Liver (tissue), 8 donors: ENCODE measurements at regions not wholly inside any gene's neighbourhood (a gene's known extent, or its start where the extent isn't known, plus 50 kb on each side); places are given as distances from the start of the nearest gene placed in this dataset.
"Not testable (repeated sequence)": the region's sequence is repeated elsewhere in the genome, so short reads cannot be mapped to it uniquely, and the experiment has no call there.

Experiments
- DNase-seq: peaks from one replicate; pipeline ENCODE4 v3.0.0-alpha.2; 2017; ENCODE audit warnings: low spot score
- H3K27ac ChIP-seq, 2 donors: one replicate each; pipeline ENCODE4 v1.7.0; 2013; ENCODE audit warnings: inconsistent platforms in 2 of 2, low read length in 2 of 2, control low read depth in 1 of 2, low read depth in 1 of 2, mild to moderate bottlenecking in 1 of 2
- H3K27me3 ChIP-seq, 4 donors: one replicate each; pipeline versions ENCODE4 v1.6.1 to v1.7.0; 2013; ENCODE audit warnings: low read length in 3 of 4, inconsistent platforms in 1 of 4, mild to moderate bottlenecking in 1 of 4, moderate library complexity in 1 of 4; ENCODE audit not compliant: control insufficient read depth in 4 of 4, insufficient read depth in 4 of 4
- H3K36me3 ChIP-seq, 4 donors: one replicate each; pipeline versions ENCODE4 v1.6.1 to v1.7.0; 2013; ENCODE audit warnings: low read length in 3 of 4, mild to moderate bottlenecking in 3 of 4, low read depth in 1 of 4, moderate library complexity in 1 of 4; ENCODE audit not compliant: control insufficient read depth in 4 of 4, insufficient read depth in 3 of 4
- H3K4me1 ChIP-seq, 4 donors: one replicate each; pipeline versions ENCODE4 v1.6.1 to v1.7.0; 2013; ENCODE audit warnings: low read length in 3 of 4, mild to moderate bottlenecking in 3 of 4, moderate library complexity in 1 of 4; ENCODE audit not compliant: control insufficient read depth in 4 of 4, insufficient read depth in 4 of 4
- H3K4me3 ChIP-seq, 3 donors: one replicate each; pipeline versions ENCODE4 v1.6.1 to v1.7.0; 2013; ENCODE audit warnings: low read length in 3 of 3, control low read depth in 1 of 3, low read depth in 1 of 3, mild to moderate bottlenecking in 1 of 3
- H3K9ac ChIP-seq, 2 donors: one replicate each; pipeline ENCODE4 v1.7.0; 2013; ENCODE audit warnings: low read length in 2 of 2, mild to moderate bottlenecking in 2 of 2, moderate library complexity in 2 of 2, control low read depth in 1 of 2, low read depth in 1 of 2
- H3K9me3 ChIP-seq, 4 donors: one replicate each; pipeline versions ENCODE4 v1.6.1 to v1.7.0; 2013; ENCODE audit warnings: low read length in 3 of 4; ENCODE audit not compliant: control insufficient read depth in 4 of 4
- ATF3 ChIP-seq: IDR thresholded peaks from 2 replicates; pipeline ENCODE4 v1.6.1; 2016; ENCODE audit warnings: antibody characterized with exemption
- CTCF ChIP-seq: fragments of 150-350 bp; IDR thresholded peaks from 2 replicates; pipeline ENCODE4 v1.5.1; 2017; ENCODE audit warnings: improper control_type of control experiment, low read depth, low read length; ENCODE audit not compliant: missing input control
- EGR1 ChIP-seq, 2 donors: IDR thresholded peaks; 2 replicates each; pipeline ENCODE4 v1.6.1; 2016 to 2018; ENCODE audit warnings: antibody characterized with exemption in 2 of 2, low read depth in 2 of 2
- FOXA1 ChIP-seq: IDR thresholded peaks from 2 replicates; pipeline ENCODE4 v1.6.1; 2016; ENCODE audit warnings: antibody characterized with exemption
- FOXA2 ChIP-seq: IDR thresholded peaks from 2 replicates; pipeline ENCODE4 v1.6.1; 2016; ENCODE audit warnings: antibody characterized with exemption
- GABPA ChIP-seq, 2 donors: IDR thresholded peaks in 1 of 2; conservative IDR thresholded peaks in 1 of 2; 2 replicates each; pipeline ENCODE4 v1.6.1; 2016; ENCODE audit warnings: antibody characterized with exemption in 2 of 2, mild to moderate bottlenecking in 1 of 2, moderate library complexity in 1 of 2
- HNF4A ChIP-seq, 2 donors: conservative IDR thresholded peaks; 2 replicates each; pipeline ENCODE4 v1.6.1; 2016; ENCODE audit warnings: antibody characterized with exemption in 2 of 2, mild to moderate bottlenecking in 2 of 2
- HNF4G ChIP-seq: IDR thresholded peaks from 2 replicates; pipeline ENCODE4 v1.6.1; 2016; ENCODE audit warnings: antibody characterized with exemption
- JUND ChIP-seq, 2 donors: IDR thresholded peaks; 2 replicates each; pipeline ENCODE4 v1.6.1; 2016; ENCODE audit warnings: antibody characterized with exemption in 2 of 2
- NR2F2 ChIP-seq: IDR thresholded peaks from 2 replicates; pipeline ENCODE4 v1.6.1; 2016; ENCODE audit warnings: antibody characterized with exemption
- RAD21 ChIP-seq, 2 donors: IDR thresholded peaks; 2 replicates each; pipeline ENCODE4 v1.6.1; 2016; ENCODE audit warnings: antibody characterized with exemption in 2 of 2, mild to moderate bottlenecking in 2 of 2
- REST ChIP-seq: IDR thresholded peaks from 2 replicates; pipeline ENCODE4 v1.6.1; 2016; ENCODE audit warnings: antibody characterized with exemption, mild to moderate bottlenecking
- RXRA ChIP-seq, 2 donors: IDR thresholded peaks; 2 replicates each; pipeline ENCODE4 v1.6.1; 2017 to 2018; ENCODE audit warnings: antibody characterized with exemption in 2 of 2, mild to moderate bottlenecking in 1 of 2
- SP1 ChIP-seq: IDR thresholded peaks from 2 replicates; pipeline ENCODE4 v1.6.1; 2018; ENCODE audit warnings: antibody characterized with exemption, mild to moderate bottlenecking
- YY1 ChIP-seq: IDR thresholded peaks from 2 replicates; pipeline ENCODE4 v1.6.1; 2016; ENCODE audit warnings: antibody characterized with exemption, mild to moderate bottlenecking
- ZBTB33 ChIP-seq: IDR thresholded peaks from 2 replicates; pipeline ENCODE4 v1.6.1; 2016; ENCODE audit warnings: antibody characterized with exemption
- WGBS: extraction: QIAGEN DNeasy Blood & Tissue Kit; methylation state at CpG from one replicate; pipeline ENCODE4 v1.1.7; 2013; 5-methylcytosine and 5-hydroxymethylcytosine counted together
- TF ChIP-seq, protein P1 (sequence below): IDR thresholded peaks from 2 replicates; pipeline ENCODE4 v1.6.1; 2016; ENCODE audit warnings: antibody characterized with exemption
- donor health status: healthy.
- donor health status: healthy.
- donor health status: healthy.
- donor health status: healthy.
- donor health status: healthy.

GRCh38 chr9:136599811-136600660, 54.2 kb upstream of the NOTCH1 start (continued):
- TF ChIP-seq CTCF (no peak), ATF3 (no peak)

DNA sequence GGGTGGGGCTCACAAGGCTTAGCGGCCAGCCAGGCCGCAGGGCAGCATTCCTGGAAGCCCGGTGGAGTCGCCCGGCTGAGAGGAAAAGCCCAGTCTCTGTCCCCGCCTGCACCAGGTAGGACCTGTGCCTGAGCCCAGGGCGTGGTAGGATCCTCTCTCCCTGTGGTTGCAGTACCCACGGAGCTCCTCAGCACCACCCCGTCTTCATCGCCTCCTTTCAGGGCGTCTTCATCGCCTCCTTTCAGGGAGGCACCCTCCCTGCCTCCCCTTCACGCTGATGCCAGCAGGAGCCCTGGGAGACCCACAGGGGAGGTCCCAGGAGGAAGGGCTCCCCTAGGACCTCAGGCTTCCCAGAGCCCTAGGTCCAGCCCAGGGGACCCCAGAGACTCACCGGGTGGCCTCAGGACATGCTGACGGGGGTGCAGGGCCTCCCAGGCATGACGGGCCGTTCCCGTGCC, 53.3 kb upstream of the NOTCH1 start:
- H3K4me1 ChIP-seq, result no peaks in the 10 kb centered on the region
- no peak overlapping the region for H3K27ac ChIP-seq
- no peaks in the 10 kb centered on the region for H3K9me3 ChIP-seq
- no peak overlapping the region for H3K4me3 ChIP-seq
- DNase-seq, result no peak
- no peaks in the 10 kb centered on the region for H3K27me3 ChIP-seq
- H3K36me3 ChIP-seq, result no peaks in the 10 kb centered on the region
- no peak overlapping the region for H3K9ac ChIP-seq
- TF ChIP-seq ZBTB33, result no peak
- TF ChIP-seq FOXA2, result no peak
- TF ChIP-seq NR2F2, result no peak
- no peak for TF ChIP-seq FOXA1
- no peak for TF ChIP-seq YY1
- TF ChIP-seq HNF4A (conservative IDR thresholded peaks at IDR 0.05), result no peak
- TF ChIP-seq EGR1 (IDR thresholded peaks at IDR 0.05; ENCODE audit: low read depth in 2 of 2), result no peak
- TF ChIP-seq SP1, result no peak
- TF ChIP-seq RXRA (IDR thresholded peaks at IDR 0.05), result no peak
- TF ChIP-seq, protein P1, sequence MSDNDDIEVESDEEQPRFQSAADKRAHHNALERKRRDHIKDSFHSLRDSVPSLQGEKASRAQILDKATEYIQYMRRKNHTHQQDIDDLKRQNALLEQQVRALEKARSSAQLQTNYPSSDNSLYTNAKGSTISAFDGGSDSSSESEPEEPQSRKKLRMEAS, result no peak
- TF ChIP-seq HNF4G, result no peak
- TF ChIP-seq JUND (IDR thresholded peaks at IDR 0.05), result no peak
- no peak for TF ChIP-seq GABPA (IDR thresholded peaks at IDR 0.05 in 1 of 2, conservative IDR thresholded peaks at IDR 0.05 in 1 of 2)
- TF ChIP-seq REST, result no peak
- TF ChIP-seq ATF3, result no peak
- no peak for TF ChIP-seq RAD21 (IDR thresholded peaks at IDR 0.05)
- no peak for TF ChIP-seq CTCF
- WGBS, result 85% methylated on average over 18 of the region's 18 CpGs

- not testable (repeated sequence) for DNase-seq, H3K27me3 ChIP-seq, H3K4me1 ChIP-seq, H3K27ac ChIP-seq, H3K9me3 ChIP-seq, H3K4me3 ChIP-seq, H3K9ac ChIP-seq, H3K36me3 ChIP-seq
- 79% methylated on average over 12 of the region's 13 CpGs for WGBS
These were observed 52.7 kb upstream of the NOTCH1 start for GRCh38 chr9:136598390-136599073.
